LNCaP clone FGC (cell line): ENCODE measurements at regions not wholly inside any gene's neighbourhood (a gene's known extent, or its start where the extent isn't known, plus 50 kb on each side); places are given as distances from the start of the nearest gene placed in this dataset.
A peak's percentile ranks its signal among the peaks of the same experiment; 100 is the strongest.
"Not testable (repeated sequence)": the region's sequence is repeated elsewhere in the genome, so short reads cannot be mapped to it uniquely, and the experiment has no call there.

Experiments
- DNase-seq: peaks from one replicate; pipeline ENCODE4 v3.0.0-alpha.2; 2011; ENCODE audit warnings: low read depth
- H3K4me3 ChIP-seq: 2 replicates; pipeline ENCODE4 v1.5.1; 2011; ENCODE audit warnings: mild to moderate bottlenecking, low read depth, low read length, control low read depth
- CTCF ChIP-seq: IDR thresholded peaks from 2 replicates; pipeline ENCODE4 v1.5.1; 2012; ENCODE audit warnings: mild to moderate bottlenecking; ENCODE audit not compliant: control insufficient read depth, insufficient read depth; ENCODE audit errors: extremely low read depth

- no peak for TF ChIP-seq CTCF
- no peak for DNase-seq
- no peak overlapping the region for H3K4me3 ChIP-seq
These were observed 54.9 kb upstream of the GPR31 start for GRCh38 chr6:167212713-167213005.

GRCh38 chr6:167214206-167214605 lies 56.4 kb upstream of the GPR31 start:
- no peak for DNase-seq
- no peak for TF ChIP-seq CTCF
- H3K4me3 ChIP-seq: no peak overlapping the region

GRCh38 chr6:167215429-167216250 lies 57.9 kb upstream of the GPR31 start:
- not testable (repeated sequence) for H3K4me3 ChIP-seq, DNase-seq

GRCh38 chr6:167216390-167217050 lies 58.7 kb upstream of the GPR31 start:
- peak; percentile 36 for DNase-seq
- H3K4me3 ChIP-seq: not testable (repeated sequence)

GRCh38 chr6:167217073-167217472 lies 59.3 kb upstream of the GPR31 start:
- not testable (repeated sequence) for H3K4me3 ChIP-seq, DNase-seq

GRCh38 chr6:167217951-167218759 lies 60.4 kb upstream of the GPR31 start:
- peak; percentile 37 for DNase-seq
- not testable (repeated sequence) for H3K4me3 ChIP-seq

GRCh38 chr6:167219079-167219478 lies 61.3 kb upstream of the GPR31 start:
- not testable (repeated sequence) for DNase-seq, H3K4me3 ChIP-seq

- no peak for TF ChIP-seq CTCF
- no peak for DNase-seq
- H3K4me3 ChIP-seq: no peak overlapping the region
These were observed 62.3 kb upstream of the GPR31 start for GRCh38 chr6:167219967-167220512.

GRCh38 chr6:167221400-167222201 lies 63.8 kb upstream of the GPR31 start:
- no peak overlapping the region for H3K4me3 ChIP-seq
- DNase-seq: no peak
- TF ChIP-seq CTCF: no peak

- not testable (repeated sequence) for H3K4me3 ChIP-seq
- peak; percentile 76 for DNase-seq
These were observed 65.3 kb upstream of the UNC93A start for GRCh38 chr6:167225566-167226382.
